Trophoblast cell (in vitro differentiated cells and primary cell): ENCODE measurements at regions not wholly inside any gene's neighbourhood (a gene's known extent, or its start where the extent isn't known, plus 50 kb on each side); places are given as distances from the start of the nearest gene placed in this dataset.

Source experiments
- DNase-seq, 2 donors: peaks; one replicate each; pipeline ENCODE4 v3.0.0-alpha.2; 2016
- H2AFZ ChIP-seq: 2 replicates; pipeline ENCODE4 v1.6.1; 2013; ENCODE audit warnings: low read length, moderate library complexity, mild to moderate bottlenecking; ENCODE audit not compliant: insufficient read depth, poor library complexity
- H2AK5ac ChIP-seq: 2 replicates; pipeline ENCODE4 v1.6.1; 2013; ENCODE audit warnings: mild to moderate bottlenecking, low read length
- H2BK120ac ChIP-seq: 2 replicates; pipeline ENCODE4 v1.6.1; 2013; ENCODE audit warnings: low read length, mild to moderate bottlenecking, moderate library complexity; ENCODE audit not compliant: insufficient read depth, poor library complexity
- H2BK12ac ChIP-seq: 2 replicates; pipeline ENCODE4 v1.6.1; 2013; ENCODE audit warnings: mild to moderate bottlenecking, low read length, moderate library complexity
- H2BK5ac ChIP-seq: 2 replicates; pipeline ENCODE4 v1.6.1; 2013; ENCODE audit warnings: low read length, low read depth, moderate library complexity, mild to moderate bottlenecking; ENCODE audit not compliant: poor library complexity
- H3K14ac ChIP-seq: 2 replicates; pipeline ENCODE4 v1.6.1; 2013; ENCODE audit warnings: mild to moderate bottlenecking, low read length
- H3K18ac ChIP-seq: 2 replicates; pipeline ENCODE4 v1.6.1; 2013; ENCODE audit warnings: mild to moderate bottlenecking, low read length
- H3K23ac ChIP-seq: 2 replicates; pipeline ENCODE4 v1.6.1; 2013; ENCODE audit warnings: low read length
- H3K27ac ChIP-seq: 2 replicates; pipeline ENCODE4 v1.5.1; 2013; ENCODE audit warnings: low read depth, mild to moderate bottlenecking, inconsistent platforms, low read length, moderate library complexity
- H3K27me3 ChIP-seq: 2 replicates; pipeline ENCODE4 v1.6.1; 2013; ENCODE audit warnings: inconsistent platforms, mild to moderate bottlenecking, low read length, moderate library complexity; ENCODE audit not compliant: insufficient read depth
- H3K36me3 ChIP-seq, 2 experiments: 1 replicate in 1 of 2; 2 replicates in 1 of 2; pipeline ENCODE4 v1.6.1; 2013; ENCODE audit warnings: low read length in 2 of 2, mild to moderate bottlenecking in 2 of 2, moderate library complexity in 1 of 2; ENCODE audit not compliant: insufficient read depth in 2 of 2, control insufficient read depth in 1 of 2
- H3K4ac ChIP-seq: 2 replicates; pipeline ENCODE4 v1.6.1; 2013; ENCODE audit warnings: low read depth, mild to moderate bottlenecking, low read length, moderate library complexity
- H3K4me1 ChIP-seq, 2 experiments: 1 replicate in 1 of 2; 2 replicates in 1 of 2; pipeline ENCODE4 v1.6.1; 2013; ENCODE audit warnings: low read length in 2 of 2, mild to moderate bottlenecking in 2 of 2, moderate library complexity in 1 of 2; ENCODE audit not compliant: insufficient read depth in 2 of 2, control insufficient read depth in 1 of 2
- H3K4me2 ChIP-seq: 2 replicates; pipeline ENCODE4 v1.6.1; 2013; ENCODE audit warnings: inconsistent platforms, mild to moderate bottlenecking, low read length, moderate library complexity
- H3K4me3 ChIP-seq: 2 replicates; pipeline ENCODE4 v1.5.1; 2013; ENCODE audit warnings: mild to moderate bottlenecking, low read depth, low read length, inconsistent platforms
- H3K79me1 ChIP-seq: one replicate; pipeline ENCODE4 v1.6.1; 2013; ENCODE audit warnings: low read length
- H3K79me2 ChIP-seq: 2 replicates; pipeline ENCODE4 v1.6.1; 2013; ENCODE audit warnings: low read length, mild to moderate bottlenecking; ENCODE audit not compliant: control insufficient read depth, insufficient read depth, poor library complexity
- H3K9ac ChIP-seq: 2 replicates; pipeline ENCODE4 v1.6.1; 2013; ENCODE audit warnings: mild to moderate bottlenecking, low read length
- H3K9me3 ChIP-seq: 2 replicates; pipeline ENCODE4 v1.6.1; 2013; ENCODE audit warnings: low read depth, mild to moderate bottlenecking, control low read depth, inconsistent platforms, low read length; ENCODE audit not compliant: insufficient read depth
- H4K12ac ChIP-seq: 2 replicates; pipeline ENCODE4 v1.6.1; 2013; ENCODE audit warnings: low read depth, mild to moderate bottlenecking, low read length, moderate library complexity
- H4K8ac ChIP-seq: 2 replicates; pipeline ENCODE4 v1.6.1; 2013; ENCODE audit warnings: low read depth, mild to moderate bottlenecking, low read length, moderate library complexity
- H4K91ac ChIP-seq: one replicate; pipeline ENCODE4 v1.6.1; 2013; ENCODE audit warnings: low read depth, mild to moderate bottlenecking, low read length, moderate library complexity
- WGBS: extraction: QIAGEN DNeasy Blood & Tissue Kit; methylation state at CpG from one replicate; pipeline ENCODE4 v1.1.7; 2013; ENCODE audit warnings: missing lambda C conversion rate; ENCODE audit not compliant: insufficient read length, insufficient coverage; ENCODE audit errors: extremely low coverage; 5-methylcytosine and 5-hydroxymethylcytosine counted together

DNA sequence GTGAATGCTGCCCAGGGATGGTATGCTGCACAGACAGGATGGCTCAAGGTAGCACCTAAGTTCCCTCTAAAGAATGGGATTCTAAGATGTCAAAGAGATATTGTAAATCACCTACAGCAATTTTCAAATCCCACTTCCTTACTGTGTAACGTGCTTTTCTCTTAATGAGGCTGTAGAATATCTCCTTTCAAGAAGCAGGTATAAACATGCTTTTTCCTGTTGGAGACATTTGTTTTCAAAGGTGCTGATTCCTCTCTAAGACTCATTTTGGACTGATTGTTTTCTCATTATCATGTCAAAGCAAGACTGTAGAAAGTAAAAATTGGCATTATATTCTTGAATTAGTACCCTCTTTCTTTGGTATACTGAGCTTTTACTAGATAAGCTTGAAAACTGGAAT lies 412.6 kb upstream of the PAPPA start:
- no CpG with 5 or more reads among the region's 1 CpG for WGBS
- Histone ChIP-seq H3K79me2 (no peaks in the 10 kb centered on the region), H3K9ac (no peak overlapping the region), H3K36me3 (no peaks in the 10 kb centered on the region), H2BK12ac (no peak overlapping the region), H3K9me3 (no peaks in the 10 kb centered on the region), H3K4me2 (no peak overlapping the region), H2BK120ac (no peak overlapping the region), H4K8ac (no peak overlapping the region), H3K27ac (no peak overlapping the region), H2BK5ac (no peak overlapping the region), H3K4ac (no peak overlapping the region), H3K18ac (no peak overlapping the region), H4K12ac (no peak overlapping the region), H3K4me3 (no peak overlapping the region), H3K14ac (no peak overlapping the region), H3K27me3 (no peaks in the 10 kb centered on the region), H3K4me1 (no peaks in the 10 kb centered on the region), H2AFZ (no peak overlapping the region), H3K79me1 (no peaks in the 10 kb centered on the region), H4K91ac (no peak overlapping the region), H2AK5ac (no peak overlapping the region), H3K23ac (no peak overlapping the region)
- no peak for DNase-seq

DNA sequence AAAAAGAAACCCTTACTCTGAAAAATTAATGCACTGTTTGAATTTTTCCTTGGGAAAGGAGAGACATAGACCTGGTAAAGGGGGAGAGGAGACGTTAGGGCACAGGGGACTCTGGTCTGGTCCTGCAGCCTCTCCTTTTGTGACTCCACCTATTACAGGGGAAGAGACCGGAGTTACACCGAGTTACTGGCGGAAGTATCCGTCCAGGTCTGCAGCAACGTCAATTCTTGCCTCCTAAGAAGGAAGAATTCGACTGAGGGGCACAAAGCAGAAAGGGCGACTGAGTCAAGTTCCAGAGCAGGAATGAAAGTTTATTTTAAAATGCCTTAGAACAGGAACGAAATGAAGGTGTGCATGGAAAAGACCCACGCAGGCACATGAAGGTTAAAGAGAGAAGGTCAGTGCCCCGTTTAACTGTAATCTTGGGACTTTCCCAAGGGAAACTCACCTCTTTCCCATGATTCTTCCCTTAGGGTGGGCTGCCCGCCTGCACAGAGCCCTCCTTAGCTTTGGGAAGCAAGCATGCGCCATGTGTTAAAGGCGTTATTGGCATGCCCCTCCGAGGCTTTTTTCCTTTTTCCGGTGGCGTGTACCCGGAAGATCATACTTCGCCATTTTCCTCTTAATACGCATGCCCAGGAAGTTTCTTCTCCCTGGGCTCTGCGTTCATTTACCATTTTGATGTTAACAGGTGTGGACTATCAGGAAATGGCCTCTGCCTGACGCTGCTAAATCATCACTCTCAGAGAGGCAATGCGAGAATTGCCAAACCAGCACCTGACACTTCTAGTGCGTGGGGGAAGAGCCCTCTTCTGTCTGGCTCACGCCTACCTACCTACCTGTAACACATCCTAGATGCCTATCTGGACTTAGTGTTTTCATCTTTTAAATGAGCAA lies 409.6 kb upstream of the PAPPA start:
- peak in 1 of 2 donors; percentile 42 for DNase-seq
- Histone ChIP-seq H2BK120ac (no peak overlapping the region), H3K9ac (no peak overlapping the region), H2AK5ac (no peak overlapping the region), H3K79me2 (no peaks in the 10 kb centered on the region), H3K18ac (no peak overlapping the region), H3K14ac (no peak overlapping the region), H3K4me2 (no peak overlapping the region), H4K12ac (no peak overlapping the region), H2BK12ac (no peak overlapping the region), H3K79me1 (no peaks in the 10 kb centered on the region), H3K4ac (no peak overlapping the region), H3K23ac (no peak overlapping the region), H4K91ac (no peak overlapping the region), H4K8ac (no peak overlapping the region), H3K36me3 (no peaks in the 10 kb centered on the region), H3K9me3 (no peaks in the 10 kb centered on the region), H3K27ac (no peak overlapping the region), H3K27me3 (no peaks in the 10 kb centered on the region), H3K4me3 (no peak overlapping the region), H2AFZ (no peak overlapping the region), H2BK5ac (no peak overlapping the region), H3K4me1 (no peaks in the 10 kb centered on the region)
- WGBS, result no CpG with 5 or more reads among the region's 25 CpGs

DNA sequence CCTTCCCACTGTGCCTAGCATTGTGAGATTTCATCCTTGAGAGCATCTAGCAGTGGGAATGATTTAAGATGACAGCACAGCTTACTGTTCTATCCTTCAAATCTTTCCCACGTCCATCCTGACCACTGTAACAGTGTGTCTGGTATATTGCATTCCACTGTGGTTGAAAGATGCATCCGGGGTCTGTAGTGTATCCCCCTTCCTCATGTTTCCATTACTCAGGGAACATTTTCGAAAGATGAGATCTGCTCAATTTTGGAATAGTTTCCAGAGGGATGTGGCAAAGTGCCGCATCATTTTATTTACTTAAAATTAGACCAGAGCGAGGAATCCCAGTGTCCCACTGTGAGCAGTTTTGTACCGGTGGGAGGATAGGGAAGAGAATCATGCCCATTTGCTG lies 407.1 kb upstream of the PAPPA start:
- H4K8ac ChIP-seq, result no peak overlapping the region
- H3K4me1 ChIP-seq, result no peaks in the 10 kb centered on the region
- H2BK120ac ChIP-seq, result no peak overlapping the region
- H2AFZ ChIP-seq, result no peak overlapping the region
- no peak overlapping the region for H2BK12ac ChIP-seq
- H2AK5ac ChIP-seq, result no peak overlapping the region
- no peaks in the 10 kb centered on the region for H3K9me3 ChIP-seq
- H3K4me3 ChIP-seq, result no peak overlapping the region
- no peak overlapping the region for H2BK5ac ChIP-seq
- H3K27me3 ChIP-seq, result no peaks in the 10 kb centered on the region
- no peak overlapping the region for H3K18ac ChIP-seq
- H3K79me2 ChIP-seq, result no peaks in the 10 kb centered on the region
- no peak overlapping the region for H3K9ac ChIP-seq
- no peak overlapping the region for H3K4me2 ChIP-seq
- H3K36me3 ChIP-seq, result no peaks in the 10 kb centered on the region
- no CpG with 5 or more reads among the region's 6 CpGs for WGBS
- H3K14ac ChIP-seq, result no peak overlapping the region
- H4K12ac ChIP-seq, result no peak overlapping the region
- no peak overlapping the region for H3K27ac ChIP-seq
- H4K91ac ChIP-seq, result no peak overlapping the region
- H3K23ac ChIP-seq, result no peak overlapping the region
- H3K4ac ChIP-seq, result no peak overlapping the region
- DNase-seq, result no peak
- H3K79me1 ChIP-seq, result no peaks in the 10 kb centered on the region

DNA sequence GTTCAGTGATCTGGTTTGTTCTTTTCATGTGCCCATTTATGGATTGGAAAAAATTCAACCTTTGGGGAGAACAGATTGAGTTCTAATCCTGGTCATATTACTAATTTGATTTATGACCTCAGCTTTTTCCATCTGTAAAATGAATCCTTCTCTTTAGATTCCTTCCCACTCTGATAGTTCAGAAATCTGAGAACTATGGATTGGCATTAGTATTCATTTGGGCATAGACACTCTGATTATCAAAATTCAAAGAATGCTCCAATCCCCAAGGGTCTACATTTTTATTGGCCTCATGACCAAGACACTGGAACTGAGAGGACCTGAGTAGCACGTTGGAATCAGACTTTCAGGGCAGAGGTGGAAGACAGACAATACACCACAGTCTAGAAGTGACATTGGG lies 405.9 kb upstream of the PAPPA start:
- Histone ChIP-seq H3K79me2 (no peaks in the 10 kb centered on the region), H3K4me2 (no peak overlapping the region), H3K27me3 (no peaks in the 10 kb centered on the region), H4K12ac (no peak overlapping the region), H3K79me1 (no peaks in the 10 kb centered on the region), H3K9me3 (no peaks in the 10 kb centered on the region), H3K9ac (no peak overlapping the region), H2BK120ac (no peak overlapping the region), H3K14ac (no peak overlapping the region), H2BK12ac (no peak overlapping the region), H3K4me1 (no peaks in the 10 kb centered on the region), H4K91ac (no peak overlapping the region), H3K18ac (no peak overlapping the region), H3K36me3 (no peaks in the 10 kb centered on the region), H3K4ac (no peak overlapping the region), H4K8ac (no peak overlapping the region), H3K27ac (no peak overlapping the region), H2BK5ac (no peak overlapping the region), H2AFZ (no peak overlapping the region), H3K4me3 (no peak overlapping the region), H3K23ac (no peak overlapping the region), H2AK5ac (no peak overlapping the region)
- WGBS, result no CpG with 5 or more reads among the region's 1 CpG
- no peak for DNase-seq
